ENCODE measurements at regions not wholly inside any gene's neighbourhood (a gene's known extent, or its start where the extent isn't known, plus 50 kb on each side); places are given as distances from the start of the nearest gene placed in this dataset.

GRCh38 chr11:97289823-97290222 is 900.0 kb downstream of the JRKL start:
- Histone ChIP-seq H3K9me3 (ENCODE audit: low read depth, low read length, poor library complexity, severe bottlenecking) (no peaks in the 10 kb centered on the region), H3K36me3 (ENCODE audit: insufficient read depth, low read length, poor library complexity, severe bottlenecking) (no peaks in the 10 kb centered on the region), H3K4me3 (ENCODE audit: low read depth, low read length, poor library complexity, severe bottlenecking) (no peak overlapping the region), H3K4me1 (ENCODE audit: insufficient read depth, low read length, poor library complexity, severe bottlenecking) (no peaks in the 10 kb centered on the region), H3K27ac (ENCODE audit: low read depth, low read length, poor library complexity, severe bottlenecking) (no peak overlapping the region), H3K27me3 (replicated peaks; ENCODE audit: insufficient read depth, low read depth, low read length, poor library complexity) (no peaks in the 10 kb centered on the region)
- ChIA-PET CTCF (no interaction called here), POLR2A (ENCODE audit: low non-redundant PET) (no interaction called here)
- no peak for TF ChIP-seq CTCF (conservative IDR thresholded peaks at IDR 0.05; ENCODE audit: low read depth, low read length)
- no peak for TF ChIP-seq EZH2 (IDR thresholded peaks at IDR 0.05; ENCODE audit: borderline replicate concordance, low read depth, low read length, poor library complexity, severe bottlenecking)
- intact Hi-C loops (cut with micrococcal nuclease; ENCODE audit: unreplicated experiment) = no loop called here
- no peak for DNase-seq (ENCODE audit: low spot score)
- BruUV-seq (replicated peaks) = no TSS peak

GRCh38 chr11:97290464-97291041 is 900.7 kb downstream of the JRKL start:
- TF ChIP-seq CTCF (conservative IDR thresholded peaks at IDR 0.05; ENCODE audit: low read depth, low read length) (no peak), EZH2 (IDR thresholded peaks at IDR 0.05; ENCODE audit: borderline replicate concordance, low read depth, low read length, poor library complexity, severe bottlenecking) (no peak)
- CTCF ChIA-PET = interaction anchor here (0.6 kb wide), 1 partner anchor 1716 kb away, joined by 11 read pairs; no protein-coding TSS in a partner anchor
- Histone ChIP-seq H3K27me3 (replicated peaks; ENCODE audit: insufficient read depth, low read depth, low read length, poor library complexity) (no peaks in the 10 kb centered on the region), H3K27ac (ENCODE audit: low read depth, low read length, poor library complexity, severe bottlenecking) (no peak overlapping the region), H3K4me3 (ENCODE audit: low read depth, low read length, poor library complexity, severe bottlenecking) (no peak overlapping the region), H3K9me3 (ENCODE audit: low read depth, low read length, poor library complexity, severe bottlenecking) (no peaks in the 10 kb centered on the region), H3K36me3 (ENCODE audit: insufficient read depth, low read length, poor library complexity, severe bottlenecking) (no peaks in the 10 kb centered on the region), H3K4me1 (ENCODE audit: insufficient read depth, low read length, poor library complexity, severe bottlenecking) (no peaks in the 10 kb centered on the region)
- POLR2A ChIA-PET (ENCODE audit: low non-redundant PET) = no interaction called here
- BruUV-seq (replicated peaks) = no TSS peak
- DNase-seq (ENCODE audit: low spot score) = peak; percentile 26
- intact Hi-C loops (cut with micrococcal nuclease; ENCODE audit: unreplicated experiment) = no loop called here

GRCh38 chr11:97296301-97296700 is 906.5 kb downstream of the JRKL start:
- no TSS peak for BruUV-seq (replicated peaks)
- intact Hi-C loops (cut with micrococcal nuclease; ENCODE audit: unreplicated experiment) = no loop called here
- ChIA-PET CTCF (no interaction called here), POLR2A (ENCODE audit: low non-redundant PET) (no interaction called here)
- DNase-seq (ENCODE audit: low spot score) = no peak
- Histone ChIP-seq H3K36me3 (ENCODE audit: insufficient read depth, low read length, poor library complexity, severe bottlenecking) (no peaks in the 10 kb centered on the region), H3K9me3 (ENCODE audit: low read depth, low read length, poor library complexity, severe bottlenecking) (no peaks in the 10 kb centered on the region), H3K27me3 (replicated peaks; ENCODE audit: insufficient read depth, low read depth, low read length, poor library complexity) (no peaks in the 10 kb centered on the region), H3K4me3 (ENCODE audit: low read depth, low read length, poor library complexity, severe bottlenecking) (no peak overlapping the region), H3K4me1 (ENCODE audit: insufficient read depth, low read length, poor library complexity, severe bottlenecking) (no peaks in the 10 kb centered on the region), H3K27ac (ENCODE audit: low read depth, low read length, poor library complexity, severe bottlenecking) (no peak overlapping the region)
- no peak for TF ChIP-seq EZH2 (IDR thresholded peaks at IDR 0.05; ENCODE audit: borderline replicate concordance, low read depth, low read length, poor library complexity, severe bottlenecking)
- TF ChIP-seq CTCF (conservative IDR thresholded peaks at IDR 0.05; ENCODE audit: low read depth, low read length) = no peak

Data from A673 (cell line).